Left cardiac atrium (tissue), 4 donors: ENCODE measurements at regions not wholly inside any gene's neighbourhood (a gene's known extent, or its start where the extent isn't known, plus 50 kb on each side); places are given as distances from the start of the nearest gene placed in this dataset.
A peak's percentile ranks its signal among the peaks of the same experiment; 100 is the strongest.

ENCODE experiments used
- ATAC-seq, 2 donors: fragments of 200-7000 bp; cut with Tn5 transposase; one replicate each; pipeline ENCODE4 v1.9.1; 2020; ENCODE audit warnings: mild to moderate bottlenecking in 2 of 2, moderate library complexity in 2 of 2
- DNase-seq: peaks from one replicate; pipeline ENCODE4 v3.0.0-alpha.2; 2020
- intact Hi-C, 2 donors: fragments of 100-400 bp; cut with DNase I; formaldehyde crosslinking; loops; one replicate each; pipeline versions ENCODE4 v1.14.1 to v1.15.1; 2022 to 2023
- donor health status: DM: no; HTN: yes; CAD: no.
- donor health status: DM: no; HTN: yes; CAD: no; lungs with severe emphysema.
- donor health status: DM: yes; HTN: yes; CAD: no.
- donor health status: Dilated cardiomyopathy.

DNA sequence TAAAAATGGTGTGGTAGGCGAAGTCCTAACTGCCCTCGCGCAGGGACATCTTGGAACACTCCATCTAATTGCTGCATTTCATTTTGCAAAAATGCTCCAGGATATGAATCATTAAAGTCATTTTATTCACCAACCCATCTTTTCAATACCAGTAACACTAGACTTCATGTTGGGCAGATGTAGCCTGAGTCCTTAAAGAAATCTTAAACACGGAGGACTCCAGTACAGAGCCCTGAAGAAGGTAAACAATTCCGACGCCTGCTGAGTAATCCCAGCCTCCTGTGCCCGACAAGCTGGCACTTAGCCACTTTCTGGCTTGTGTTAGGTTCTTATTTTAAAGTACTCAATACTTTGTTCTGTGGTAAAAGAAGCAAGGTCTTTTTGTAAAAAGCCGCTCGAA lies 58.0 kb upstream of the IRS2 start:
- DNase-seq (no peak), ATAC-seq (no peak)
- intact Hi-C loops: no loop called here

DNA sequence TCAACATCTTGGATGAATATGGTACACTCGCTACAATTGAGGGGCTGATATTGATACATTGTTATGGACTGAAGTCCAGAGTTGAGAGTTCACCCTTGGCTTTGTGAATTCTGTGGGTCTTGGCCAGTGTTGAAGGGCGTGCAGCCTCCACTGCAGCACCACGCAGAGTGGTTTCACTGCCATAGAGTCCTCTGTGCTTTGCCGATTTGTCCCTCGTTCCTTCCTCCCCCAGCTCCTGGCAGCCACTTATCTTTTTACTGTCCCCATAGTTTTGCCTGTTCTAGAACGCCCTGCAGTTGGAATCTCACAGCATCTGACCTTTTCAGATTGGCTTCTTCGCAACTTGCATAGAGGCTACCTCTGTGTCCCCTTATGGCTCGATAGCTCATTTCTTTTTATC lies 57.3 kb upstream of the IRS2 start:
- DNase-seq (no peak), ATAC-seq (no peak)

DNA sequence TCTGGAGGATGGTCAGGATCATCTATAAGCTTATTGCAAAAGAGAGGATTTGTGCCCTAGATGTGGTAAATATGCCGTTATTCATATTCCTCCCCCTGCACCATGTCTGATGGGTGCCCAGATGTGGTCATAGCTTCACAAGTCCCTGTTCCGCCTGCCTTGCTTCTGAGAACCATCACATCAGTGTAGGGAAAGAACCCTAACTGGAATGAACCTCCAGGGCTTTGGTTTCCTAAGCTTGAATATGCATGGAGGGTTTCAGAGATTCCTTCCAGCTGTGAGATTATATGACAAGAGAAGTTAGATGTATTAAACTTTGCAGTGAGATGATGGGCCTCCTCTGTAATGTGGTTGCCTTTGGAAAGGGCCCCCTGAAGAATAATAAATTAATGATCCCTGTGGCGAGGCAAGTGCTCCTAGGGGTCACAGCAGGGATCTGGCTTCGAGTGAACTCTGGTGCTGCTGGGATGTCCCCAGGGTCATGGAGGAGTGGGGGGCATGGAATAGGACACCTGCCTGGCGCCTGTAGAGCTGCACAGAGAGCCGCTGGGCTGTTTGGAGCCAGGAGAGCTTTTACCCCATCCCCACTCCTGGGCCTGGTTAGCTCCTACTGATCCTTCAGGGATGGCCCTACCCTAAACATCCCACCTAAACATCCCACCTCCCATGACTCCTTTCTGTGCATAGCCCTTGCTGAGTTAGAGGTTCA lies 56.0 kb upstream of the IRS2 start:
- no peak for ATAC-seq
- no peak for DNase-seq
- intact Hi-C loops: no loop called here

More for the DNA sequence above, 57.3 kb upstream of the IRS2 start:
- intact Hi-C loops: no loop called here

DNA sequence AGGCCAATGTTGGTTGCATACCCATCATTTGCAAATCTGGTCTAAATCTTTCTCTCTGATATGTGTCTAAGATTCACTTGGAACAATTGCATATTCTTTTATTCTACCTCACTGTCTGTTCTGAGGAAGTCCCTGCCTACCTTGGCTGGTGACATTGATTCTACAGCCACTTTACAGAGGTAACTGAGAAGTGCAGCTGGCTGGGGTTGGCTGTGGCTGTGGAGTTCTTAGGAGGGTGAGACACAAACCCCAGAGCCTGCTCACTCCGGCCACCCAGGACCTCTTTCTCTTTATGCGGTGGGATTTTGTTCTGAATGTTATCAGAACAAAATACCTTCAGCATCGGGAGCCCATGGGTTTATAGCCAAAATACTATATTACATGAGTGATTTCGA lies 54.5 kb upstream of the IRS2 start:
- ATAC-seq: no peak
- DNase-seq: no peak
- intact Hi-C loops: no loop called here

DNA sequence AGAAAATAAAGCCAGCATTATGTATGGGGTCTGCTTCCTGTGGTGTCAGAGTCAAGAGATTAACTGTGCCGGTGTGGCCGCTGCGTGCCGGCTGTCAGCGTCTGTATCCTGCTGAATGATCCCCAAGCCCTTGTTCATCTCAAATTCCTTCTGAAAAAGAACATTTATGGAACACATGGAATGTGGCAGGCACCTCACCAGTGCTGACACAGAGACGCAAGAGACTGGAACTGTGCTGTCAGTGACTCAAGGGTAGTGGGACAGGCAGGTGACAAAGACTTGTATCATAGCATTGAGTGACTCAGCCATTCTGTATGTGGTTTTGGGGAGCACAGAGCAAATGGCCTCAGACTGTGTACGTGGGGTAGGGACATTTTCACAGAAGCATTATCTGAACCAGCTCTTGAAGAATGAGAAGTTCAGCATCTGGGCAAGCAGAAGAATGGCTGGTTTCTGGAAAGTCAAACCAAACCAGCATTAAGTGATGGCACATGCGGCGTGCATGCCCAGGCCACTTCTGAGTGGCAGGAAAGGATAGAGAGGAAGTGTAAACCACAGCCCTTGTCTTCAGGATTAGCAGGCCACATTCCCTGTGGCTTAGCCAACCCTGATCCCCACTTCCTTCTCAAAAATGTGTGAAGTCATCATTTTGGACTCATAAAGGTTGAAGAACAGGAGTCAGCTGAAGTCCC lies 54.0 kb upstream of the IRS2 start:
- intact Hi-C loops: no loop called here
- ATAC-seq (peak; percentile 34 to 80), DNase-seq (no peak)

DNA sequence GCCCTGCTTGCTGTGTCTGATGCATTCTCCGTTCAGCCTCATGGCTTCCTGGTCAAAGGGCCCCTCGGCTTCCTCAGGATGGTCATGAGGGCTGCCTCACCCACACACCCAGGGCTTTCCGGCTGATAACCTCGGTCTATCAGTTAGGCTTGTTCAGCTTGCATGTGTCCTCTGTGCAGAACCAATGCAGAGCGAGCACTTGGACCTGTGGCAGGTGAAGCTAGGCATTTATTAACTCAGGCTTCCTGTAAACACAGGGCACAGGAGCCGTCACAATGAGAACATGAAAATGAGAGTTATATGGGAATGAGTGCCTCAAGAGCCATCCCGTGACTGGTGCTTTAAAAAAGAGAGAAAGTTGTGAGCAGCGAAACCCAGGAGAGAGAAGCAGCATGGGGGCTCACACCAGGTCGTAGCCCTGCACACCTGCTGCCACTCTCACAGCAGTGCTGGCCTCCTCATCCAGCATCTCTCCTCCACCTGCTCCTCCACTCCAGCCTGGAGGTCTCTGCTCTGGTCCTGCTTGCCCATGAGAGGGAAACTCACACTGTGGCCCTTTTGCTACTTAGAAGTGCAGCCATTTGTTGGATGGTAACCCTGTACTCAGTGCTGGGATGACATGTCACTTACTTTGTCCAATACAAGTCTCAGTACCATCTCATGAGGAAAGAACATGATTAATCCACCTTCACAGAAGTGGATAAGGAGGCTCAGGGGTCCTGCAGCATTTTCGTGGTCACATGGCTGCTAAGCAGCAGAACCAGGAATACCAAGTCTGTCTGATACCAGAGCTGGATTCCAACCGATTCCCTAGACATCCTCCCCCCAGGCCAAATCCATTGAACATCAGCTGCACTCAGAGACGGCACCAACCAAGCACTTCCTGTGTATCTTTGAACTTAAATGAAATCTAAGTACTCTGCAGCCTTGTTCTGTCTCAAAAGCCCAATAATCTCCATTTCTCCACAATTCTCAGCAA lies 50.5 kb upstream of the IRS2 start:
- ATAC-seq (no peak), DNase-seq (no peak)
- intact Hi-C loops: no loop called here
